Globus pallidus (tissue), 1 donor: ENCODE measurements at regions not wholly inside any gene's neighbourhood (a gene's known extent, or its start where the extent isn't known, plus 50 kb on each side); places are given as distances from the start of the nearest gene placed in this dataset.

ENCODE experiments used
- DNase-seq: peaks from one replicate; pipeline ENCODE4 v3.0.0-alpha.2; 2015; ENCODE audit warnings: low spot score

GRCh38 chr7:97466999-97467740, 264.7 kb upstream of the TAC1 start:
- DNase-seq = no peak

GRCh38 chr7:97468493-97468892, 263.4 kb upstream of the TAC1 start:
- DNase-seq = no peak

GRCh38 chr7:97470726-97471125, 261.2 kb upstream of the TAC1 start:
- DNase-seq = no peak

GRCh38 chr7:97471491-97471890, 260.4 kb upstream of the TAC1 start:
- DNase-seq = no peak

- no peak for DNase-seq
These were observed 252.1 kb upstream of the TAC1 start for GRCh38 chr7:97479740-97480290.

- peak; percentile 60 for DNase-seq
These were observed 251.0 kb upstream of the TAC1 start for GRCh38 chr7:97480772-97481390.

- DNase-seq = no peak
These were observed 236.4 kb upstream of the TAC1 start for GRCh38 chr7:97495487-97495886.

GRCh38 chr7:97499204-97499603, 232.7 kb upstream of the TAC1 start:
- DNase-seq = peak; percentile 15

- DNase-seq = no peak
These were observed 228.4 kb upstream of the TAC1 start for GRCh38 chr7:97503367-97504094.

GRCh38 chr7:97506728-97507127, 225.2 kb upstream of the TAC1 start:
- DNase-seq = no peak

GRCh38 chr7:97512441-97513207, 219.3 kb upstream of the TAC1 start:
- no peak for DNase-seq

GRCh38 chr7:97513326-97513725, 218.6 kb upstream of the TAC1 start:
- no peak for DNase-seq

GRCh38 chr7:97541188-97541587, 190.7 kb upstream of the TAC1 start:
- no peak for DNase-seq

GRCh38 chr7:97555857-97556421, 175.9 kb upstream of the TAC1 start:
- peak; percentile 3 for DNase-seq

- no peak for DNase-seq
These were observed 166.2 kb upstream of the TAC1 start for GRCh38 chr7:97565665-97566064.

- no peak for DNase-seq
These were observed 158.8 kb upstream of the TAC1 start for GRCh38 chr7:97573065-97573464.

GRCh38 chr7:97576043-97576442, 155.8 kb upstream of the TAC1 start:
- no peak for DNase-seq

- no peak for DNase-seq
These were observed 153.7 kb upstream of the TAC1 start for GRCh38 chr7:97578225-97578624.

- DNase-seq = no peak
These were observed 151.7 kb upstream of the TAC1 start for GRCh38 chr7:97580205-97580604.

GRCh38 chr7:97595439-97595838, 136.4 kb upstream of the TAC1 start:
- DNase-seq = no peak

- DNase-seq = no peak
These were observed 129.9 kb upstream of the TAC1 start for GRCh38 chr7:97601931-97602457.
